ENCODE measurements at regions not wholly inside any gene's neighbourhood (a gene's known extent, or its start where the extent isn't known, plus 50 kb on each side); places are given as distances from the start of the nearest gene placed in this dataset.
A peak's percentile ranks its signal among the peaks of the same experiment; 100 is the strongest.

DNA sequence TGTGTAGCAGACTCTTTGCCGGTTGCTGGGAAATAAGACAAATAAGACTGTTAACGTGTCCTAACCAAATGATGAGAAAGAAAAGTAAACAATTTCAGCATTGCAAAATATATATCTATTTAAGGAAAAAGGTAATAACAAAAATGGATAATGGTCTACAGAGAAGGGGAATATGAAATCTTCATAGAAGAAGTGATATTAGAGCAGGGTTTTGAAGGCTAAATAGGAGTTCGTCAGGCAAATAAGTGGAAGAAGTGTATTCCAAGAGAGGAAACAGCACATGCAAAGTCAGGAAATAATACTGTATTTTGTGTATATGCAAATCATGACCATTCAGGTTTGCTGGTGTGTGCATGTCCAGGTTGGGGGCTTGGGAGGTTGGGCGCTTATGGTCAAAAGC is 55.3 kb upstream of the OSBPL3 start:
- Mint-ChIP-seq H3K9me3 (peaks cover 10% of the 10 kb centered on the region), H3K4me1 (peaks cover 17% of the 10 kb centered on the region), H3K4me3 (no peak overlapping the region), H3K27ac (no peak overlapping the region), H3K36me3 (peaks cover 17% of the 10 kb centered on the region), H3K27me3 (no peaks in the 10 kb centered on the region)
- ATAC-seq = no peak

DNA sequence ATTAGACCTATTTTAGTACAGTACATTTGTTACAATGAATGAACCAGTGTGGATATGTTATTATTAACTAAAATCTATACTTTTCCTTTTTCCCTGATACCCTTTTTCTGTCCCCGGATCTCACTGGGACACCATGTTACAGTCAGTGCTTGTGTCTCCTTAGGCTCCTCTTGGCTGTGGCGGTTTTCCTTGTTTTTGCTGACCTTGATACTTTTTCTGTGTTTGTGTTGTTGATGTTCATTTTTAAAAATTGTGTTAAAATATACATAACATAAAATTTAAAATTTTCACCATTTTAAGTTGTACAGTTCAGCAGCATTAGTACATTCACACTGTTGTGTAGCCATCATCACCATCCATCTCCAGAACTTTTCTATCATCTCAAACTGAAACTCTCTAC is 54.2 kb upstream of the OSBPL3 start:
- H3K4me3 Mint-ChIP-seq = no peak overlapping the region
- no peak overlapping the region for H3K27ac Mint-ChIP-seq
- H3K36me3 Mint-ChIP-seq = peaks cover 17% of the 10 kb centered on the region
- H3K4me1 Mint-ChIP-seq = peaks cover 17% of the 10 kb centered on the region
- H3K27me3 Mint-ChIP-seq = peaks cover 7% of the 10 kb centered on the region
- ATAC-seq = no peak
- peaks cover 10% of the 10 kb centered on the region for H3K9me3 Mint-ChIP-seq

DNA sequence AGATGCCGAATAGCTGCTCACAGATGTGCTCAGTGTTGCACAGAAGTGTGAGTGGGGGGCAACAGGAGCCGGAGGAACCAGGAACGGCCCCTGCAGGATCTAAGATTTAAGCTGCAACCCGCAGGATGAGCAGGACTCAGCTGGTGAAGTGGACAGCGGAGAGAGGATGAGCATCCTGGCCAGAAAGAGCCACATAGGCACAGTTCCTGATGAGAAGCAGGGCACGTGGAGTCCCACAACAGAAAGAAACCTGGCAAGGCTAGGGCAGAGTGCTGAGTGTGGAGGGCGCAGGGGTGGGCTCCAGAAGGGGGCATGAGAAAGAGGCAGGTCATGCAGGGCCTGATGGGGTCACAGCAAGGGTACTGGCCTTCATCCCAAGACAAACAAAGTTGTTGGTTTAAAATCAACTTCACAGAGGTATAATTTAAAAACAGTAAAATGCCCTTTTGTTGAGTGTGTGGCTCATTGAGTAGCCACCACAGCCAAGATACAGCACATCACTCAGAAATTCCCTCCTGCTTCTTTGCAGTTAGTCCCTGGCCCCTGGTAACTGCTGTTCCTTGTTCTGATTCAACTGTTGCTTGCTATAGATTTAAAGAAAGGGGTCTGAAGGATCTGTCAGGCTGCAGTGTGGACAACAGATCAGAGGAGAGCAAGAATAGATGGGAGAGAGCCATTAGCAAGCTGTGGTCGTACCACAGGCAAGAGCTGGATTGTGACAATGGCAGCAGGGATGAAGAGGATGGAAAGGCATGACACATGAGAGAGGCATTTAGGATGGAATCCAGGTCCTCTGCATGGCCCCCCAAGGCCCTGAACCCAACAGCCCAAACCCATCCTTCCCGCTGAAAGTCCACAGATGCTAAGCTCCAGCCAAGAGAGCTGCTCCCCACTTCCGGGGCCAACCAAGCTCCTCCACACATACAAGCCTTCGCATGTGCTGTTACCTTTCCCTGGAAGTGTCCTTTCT is 53.1 kb upstream of the OSBPL3 start:
- peaks cover 17% of the 10 kb centered on the region for H3K36me3 Mint-ChIP-seq

DNA sequence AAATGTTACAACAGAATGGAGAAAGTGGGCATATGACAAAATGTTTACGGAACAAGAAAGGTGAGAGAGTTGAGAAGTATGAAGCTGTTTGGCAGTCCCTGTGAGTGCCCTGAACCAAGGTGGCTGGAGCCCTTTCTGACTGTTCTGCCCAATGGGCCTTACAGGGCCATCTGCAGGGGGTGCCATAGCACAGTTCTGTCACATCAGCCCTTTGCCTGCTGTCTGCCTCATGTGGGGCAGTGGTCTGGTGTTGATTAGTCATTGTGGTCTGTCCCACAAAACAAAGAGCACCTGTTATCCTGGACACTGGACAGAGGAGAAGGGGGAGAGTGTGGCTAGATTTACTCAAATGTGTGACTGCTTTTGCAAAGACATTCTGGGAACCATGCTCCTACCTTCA is 51.5 kb upstream of the OSBPL3 start:
- no peak overlapping the region for H3K4me3 Mint-ChIP-seq
- H3K4me1 Mint-ChIP-seq = peaks cover 23% of the 10 kb centered on the region
- no peak overlapping the region for H3K27ac Mint-ChIP-seq
- peaks cover 6% of the 10 kb centered on the region for H3K9me3 Mint-ChIP-seq
- H3K27me3 Mint-ChIP-seq = peaks cover 9% of the 10 kb centered on the region
- ATAC-seq = peak; percentile 55
- H3K36me3 Mint-ChIP-seq = peaks cover 13% of the 10 kb centered on the region

More for the DNA sequence above, 53.1 kb upstream of the OSBPL3 start:
- no peak overlapping the region for H3K4me3 Mint-ChIP-seq
- H3K27ac Mint-ChIP-seq = no peak overlapping the region
- H3K27me3 Mint-ChIP-seq = peaks cover 9% of the 10 kb centered on the region
- peaks cover 10% of the 10 kb centered on the region for H3K9me3 Mint-ChIP-seq
- peaks cover 23% of the 10 kb centered on the region for H3K4me1 Mint-ChIP-seq
- no peak for ATAC-seq

DNA sequence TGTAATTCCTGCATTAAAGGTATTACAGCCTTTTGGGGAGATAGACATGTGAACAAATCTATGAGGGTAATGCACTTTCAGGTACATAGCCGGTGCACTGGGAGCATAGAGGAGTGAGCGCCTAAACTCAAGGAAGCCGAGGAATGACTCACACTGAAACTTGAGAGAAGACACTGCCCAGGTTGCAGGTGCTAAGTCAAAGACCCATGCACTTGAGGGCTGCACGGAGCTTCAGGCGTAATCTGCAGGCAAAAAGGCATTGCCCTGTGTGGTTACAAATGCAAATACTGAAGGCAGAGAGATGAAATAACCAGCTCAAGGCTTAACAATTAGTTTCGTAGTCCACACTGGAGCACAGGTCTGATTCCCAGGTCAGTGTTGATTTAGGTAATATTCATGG is 51.0 kb upstream of the OSBPL3 start:
- H3K27ac Mint-ChIP-seq = no peak overlapping the region
- peaks cover 23% of the 10 kb centered on the region for H3K4me1 Mint-ChIP-seq
- peaks cover 3% of the 10 kb centered on the region for H3K9me3 Mint-ChIP-seq
- H3K36me3 Mint-ChIP-seq = peaks cover 9% of the 10 kb centered on the region
- peaks cover 9% of the 10 kb centered on the region for H3K27me3 Mint-ChIP-seq
- H3K4me3 Mint-ChIP-seq = no peak overlapping the region
- ATAC-seq = peak; percentile 88

Measured in stimulated activated memory B cell treated with anti-CD40 and anti-IgM and Interleukin-4, amounts not matched to agents 10 μg/mL and 1 μg/mL and 100 μg/mL, for 72 hours (primary cell).